Globus pallidus (tissue), 1 donor: ENCODE measurements at regions not wholly inside any gene's neighbourhood (a gene's known extent, or its start where the extent isn't known, plus 50 kb on each side); places are given as distances from the start of the nearest gene placed in this dataset.
A peak's percentile ranks its signal among the peaks of the same experiment; 100 is the strongest.

Experiments
- DNase-seq: peaks from one replicate; pipeline ENCODE4 v3.0.0-alpha.2; 2015; ENCODE audit warnings: low spot score

DNA sequence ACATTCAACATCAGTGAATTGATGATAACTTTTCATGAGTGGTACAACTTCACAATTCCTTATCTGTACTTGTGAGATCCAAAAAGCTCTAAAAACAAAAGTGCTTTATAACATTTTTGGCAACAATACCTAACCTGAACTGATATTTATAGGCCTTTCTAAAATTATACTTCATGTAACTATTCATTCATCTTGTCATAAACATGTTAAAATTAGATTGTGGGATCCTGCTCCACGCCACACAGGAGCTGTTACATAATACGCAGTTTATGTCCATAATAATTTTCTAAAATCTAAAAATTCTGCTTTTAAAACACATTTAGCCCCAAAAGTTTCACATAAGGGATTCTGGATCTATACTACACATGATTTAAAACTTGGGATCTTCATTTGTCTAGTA is 908.5 kb upstream of the CHAC2 start:
- DNase-seq: no peak

DNA sequence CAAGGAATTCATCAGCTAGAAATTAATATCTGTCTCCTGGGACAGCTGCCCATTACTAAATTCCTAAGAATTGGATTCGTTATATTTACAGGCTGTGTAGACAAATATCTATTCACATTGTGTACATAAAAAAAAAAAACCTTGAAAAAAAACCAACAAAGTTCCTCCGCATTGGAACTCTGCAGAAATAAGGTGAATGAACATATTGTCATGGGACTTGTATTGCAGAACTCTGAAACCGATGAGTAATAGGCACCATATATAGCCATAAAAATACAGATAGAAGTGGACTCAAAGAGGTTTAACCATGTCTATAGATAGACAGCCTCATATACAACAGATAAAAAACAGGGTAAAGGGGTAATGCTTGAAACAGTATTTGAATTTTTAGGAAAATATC is 909.9 kb upstream of the CHAC2 start:
- no peak for DNase-seq

DNA sequence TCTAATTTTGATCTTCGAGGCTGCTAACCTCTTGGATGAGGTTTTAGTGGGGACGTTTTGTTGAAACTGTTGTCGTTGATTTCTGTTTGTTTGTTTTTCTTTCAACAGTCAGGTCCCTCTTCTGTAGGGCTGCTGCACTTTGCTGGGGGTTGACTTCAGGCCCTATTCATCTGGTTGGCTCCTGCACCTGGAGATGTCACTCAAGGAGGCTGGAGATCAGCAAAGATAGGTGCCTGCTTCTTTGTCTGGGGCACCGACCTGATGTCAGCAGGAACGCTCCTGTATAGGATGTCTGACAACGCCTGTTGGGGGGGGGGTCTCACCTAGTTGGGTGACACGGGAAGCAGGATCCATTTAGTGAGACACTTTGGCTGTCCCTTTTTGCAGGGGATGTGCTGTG is 915.6 kb upstream of the CHAC2 start:
- DNase-seq: no peak

DNA sequence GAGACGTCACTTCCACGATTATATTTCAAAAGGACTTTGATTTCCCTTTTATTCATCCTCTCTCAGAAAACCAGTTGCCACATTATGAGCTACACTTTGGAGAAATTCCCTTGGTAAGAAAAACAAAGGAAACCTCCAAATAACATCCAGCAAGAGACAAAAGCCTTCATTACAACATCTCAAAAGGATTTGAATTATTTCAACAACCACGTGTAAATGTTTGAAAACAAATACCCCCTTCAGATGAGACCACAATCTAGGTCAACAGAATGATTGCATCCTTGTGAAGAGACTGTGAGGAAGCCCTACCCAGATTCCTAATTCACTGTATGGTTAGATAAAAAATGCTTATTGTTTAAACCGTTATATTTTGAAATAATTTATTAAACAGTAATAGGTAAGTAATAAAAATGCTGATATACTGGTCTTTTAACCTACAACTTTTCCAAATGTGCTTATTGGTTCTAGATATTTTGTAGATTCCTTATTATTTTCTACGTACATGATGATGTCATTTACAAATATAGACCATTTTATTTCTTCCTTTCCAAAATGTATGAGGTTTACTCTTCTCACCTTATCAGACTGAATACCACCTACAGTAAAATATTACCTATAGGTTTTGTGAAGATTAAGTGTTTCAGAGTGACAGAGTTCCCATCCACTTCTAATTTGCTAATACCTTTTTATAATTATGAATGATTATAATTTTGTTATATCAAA is 922.7 kb upstream of the CHAC2 start:
- no peak for DNase-seq

DNA sequence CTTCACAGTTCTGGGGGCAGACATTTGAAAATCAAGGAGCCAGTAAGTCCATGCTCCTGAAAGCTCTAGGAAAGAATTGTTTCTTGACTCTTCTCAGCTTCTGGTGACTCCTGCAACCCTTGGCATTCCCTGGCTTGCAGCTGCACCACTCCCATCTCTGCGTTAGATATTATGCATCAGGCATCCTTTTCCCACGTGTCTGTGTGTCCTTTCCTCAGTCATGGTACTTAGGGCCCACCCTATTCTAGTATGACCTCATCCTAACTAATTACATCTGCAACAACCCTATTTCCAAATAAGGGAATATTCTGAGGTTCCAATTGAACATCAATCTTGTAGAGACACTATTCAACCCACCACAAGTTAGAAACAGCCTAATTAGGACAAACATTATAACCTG is 931.7 kb upstream of the CHAC2 start:
- DNase-seq: no peak

DNA sequence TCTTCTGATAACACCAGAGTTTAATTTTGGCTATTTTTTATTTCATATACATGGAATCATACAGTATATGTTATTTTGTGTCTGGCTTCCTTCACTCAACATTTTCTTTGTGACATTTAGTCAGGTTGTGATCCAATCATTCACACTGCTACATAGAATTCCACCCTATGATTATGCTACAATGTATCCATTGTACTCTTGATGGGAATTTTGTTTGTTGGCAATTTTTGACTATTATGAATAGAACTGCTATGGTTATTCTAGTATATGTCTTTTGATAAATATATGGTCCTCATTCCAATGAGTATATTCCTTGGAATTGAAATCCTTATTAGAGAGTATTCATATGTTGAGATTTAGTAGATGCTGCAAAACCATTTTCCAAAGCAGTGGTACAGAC is 936.4 kb upstream of the CHAC2 start:
- no peak for DNase-seq

DNA sequence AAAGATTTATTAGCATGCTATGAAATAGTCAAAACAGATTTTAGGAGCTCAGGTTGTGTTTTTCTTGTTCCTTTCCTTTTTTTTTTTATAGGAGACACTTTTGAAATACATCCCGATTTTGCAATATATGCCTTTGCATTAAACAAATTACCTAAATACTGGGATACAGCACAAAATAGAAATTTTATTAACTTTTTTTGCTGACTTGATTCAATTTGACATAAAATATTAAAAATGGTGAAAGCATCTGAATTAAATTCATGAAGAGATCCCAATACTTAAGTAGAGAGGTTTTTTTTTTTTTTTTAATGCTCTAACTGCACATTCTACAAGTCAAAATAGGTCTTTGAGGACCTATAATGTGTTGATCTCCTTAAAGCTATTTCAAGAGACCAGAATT is 939.5 kb upstream of the CHAC2 start:
- DNase-seq: no peak

DNA sequence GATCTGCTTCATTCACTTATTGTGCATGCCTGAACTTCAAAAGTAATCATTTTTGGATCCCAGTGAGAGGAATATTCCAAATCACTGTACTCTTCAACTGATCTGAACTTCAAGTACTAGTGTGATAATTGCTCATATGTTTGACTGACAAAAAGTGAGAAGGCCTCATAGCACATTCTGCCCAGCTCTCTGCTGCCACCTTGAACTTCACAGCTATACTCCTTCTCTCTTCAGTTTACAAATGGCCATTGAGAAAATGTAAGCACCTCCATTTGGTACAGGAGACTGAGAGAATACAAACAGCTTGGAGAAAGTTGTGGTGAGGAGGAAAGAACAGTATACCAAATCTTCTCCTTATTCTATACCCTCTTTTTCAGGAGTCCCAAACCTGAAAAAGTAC is 946.0 kb upstream of the CHAC2 start:
- DNase-seq: no peak

DNA sequence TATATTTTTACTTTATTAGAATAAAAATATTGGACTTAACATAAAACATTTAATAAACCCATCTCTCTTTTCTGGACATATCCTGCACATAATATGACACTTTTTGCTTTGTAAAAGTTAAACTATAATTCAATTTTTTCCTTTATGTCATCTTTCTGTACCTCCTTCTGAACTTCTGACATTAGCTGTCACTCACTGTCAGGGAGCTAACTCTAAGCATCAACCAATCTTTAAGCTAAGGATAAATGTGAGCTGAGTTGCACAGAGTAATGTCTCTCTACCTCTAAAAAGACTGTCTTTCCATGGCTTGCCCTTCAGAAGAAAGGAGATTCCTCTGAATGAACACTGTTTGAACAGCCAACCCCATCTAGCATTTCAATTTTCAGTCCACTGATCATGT is 948.6 kb upstream of the CHAC2 start:
- DNase-seq: no peak

DNA sequence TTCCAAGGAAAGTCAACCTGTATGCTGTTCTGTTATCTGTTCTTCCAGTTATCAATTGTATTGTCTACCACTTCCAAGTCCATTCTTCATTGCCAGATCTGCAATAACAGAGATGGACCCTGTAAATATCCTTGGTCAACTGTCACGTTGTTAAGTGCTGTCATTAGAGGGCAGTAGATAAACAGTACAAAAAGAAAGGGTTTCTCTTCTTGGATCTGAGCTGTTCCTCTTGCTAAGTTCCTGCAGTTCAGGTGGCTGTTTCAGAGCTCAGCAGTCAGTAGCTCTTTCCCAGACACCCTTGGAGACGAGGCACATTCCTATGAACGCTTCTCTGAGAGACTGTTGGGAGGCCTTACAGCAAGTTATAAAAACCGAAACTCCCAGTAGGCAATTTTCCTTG is 957.1 kb upstream of the CHAC2 start:
- peak; percentile 8 for DNase-seq

DNA sequence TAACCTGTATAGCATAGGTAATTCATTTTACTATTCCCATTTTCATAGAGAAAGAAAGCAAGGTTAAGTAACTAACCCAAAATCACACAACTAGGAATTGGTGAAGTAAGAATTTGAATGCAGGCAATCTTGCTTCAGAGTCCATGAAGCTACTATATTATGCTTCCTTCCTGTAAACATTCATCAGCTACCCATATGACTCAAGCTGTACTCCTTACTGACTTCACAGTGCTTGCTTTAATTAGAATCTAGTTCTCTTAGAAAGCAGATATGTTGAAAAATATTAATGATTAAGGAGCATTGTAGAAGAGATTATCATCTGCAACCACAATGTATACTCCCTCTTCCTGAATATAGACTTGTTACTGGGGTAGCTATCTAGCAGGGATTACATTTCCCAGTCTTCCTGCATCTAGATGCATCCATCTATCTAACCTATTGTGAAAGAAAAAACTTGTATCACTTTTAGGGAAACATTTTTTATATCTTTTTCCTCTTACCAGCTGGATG is 961.6 kb upstream of the CHAC2 start:
- DNase-seq: no peak

DNA sequence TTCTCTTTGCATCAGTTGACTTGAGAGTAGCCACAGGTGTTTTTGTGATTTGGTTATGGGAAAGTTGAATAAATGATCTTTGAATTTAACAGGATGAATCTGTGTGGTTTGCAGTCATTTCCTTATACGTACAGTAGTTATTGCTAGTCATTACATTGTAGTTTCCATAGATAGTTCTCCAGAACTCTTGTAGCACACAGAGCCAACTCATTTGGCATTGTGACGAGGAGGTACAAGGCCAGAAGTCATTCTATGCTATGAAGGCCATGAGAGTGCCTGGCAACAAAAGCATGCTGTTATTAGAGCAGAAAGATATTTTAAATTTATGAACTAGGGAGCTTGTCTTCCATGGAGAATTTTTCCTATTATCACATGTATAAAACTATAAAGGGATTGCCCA is 973.0 kb upstream of the CHAC2 start:
- DNase-seq: no peak

DNA sequence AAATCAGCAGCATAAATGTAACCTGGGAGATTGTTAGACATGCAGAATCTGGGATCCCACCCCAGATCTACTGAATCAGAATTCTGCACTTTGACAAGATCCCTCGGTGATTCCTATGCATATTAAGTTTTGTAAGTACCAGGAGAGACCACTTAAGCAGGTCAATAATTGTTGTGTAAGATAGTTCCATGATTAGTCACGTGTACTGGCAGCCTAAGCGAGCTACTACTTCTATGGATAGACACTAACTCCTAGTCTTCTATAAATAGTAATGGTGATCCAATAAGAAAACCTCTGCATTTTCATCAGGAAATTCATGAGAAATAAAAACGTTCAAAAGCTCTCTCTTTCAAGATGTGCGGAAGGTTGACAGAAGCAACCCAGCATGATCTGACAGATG is 988.2 kb upstream of the CHAC2 start:
- DNase-seq: no peak

DNA sequence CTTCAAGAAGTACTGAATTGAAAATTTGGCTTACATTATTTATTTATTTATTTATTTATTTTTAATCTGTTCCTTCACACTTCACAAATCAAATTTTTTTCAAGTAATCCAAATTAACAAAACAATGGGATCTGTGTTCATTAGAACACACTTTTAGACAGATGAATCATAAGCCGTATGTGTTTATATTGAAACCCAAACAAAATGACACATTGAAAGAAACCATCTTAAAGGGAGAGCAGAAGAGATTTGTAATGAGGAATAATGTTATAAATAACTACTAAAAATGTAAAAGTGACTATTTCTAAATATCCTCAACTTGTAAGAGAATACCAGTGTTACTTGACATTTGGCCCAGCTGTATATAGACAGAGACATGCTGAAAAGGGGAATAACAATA is 991.0 kb upstream of the CHAC2 start:
- no peak for DNase-seq

DNA sequence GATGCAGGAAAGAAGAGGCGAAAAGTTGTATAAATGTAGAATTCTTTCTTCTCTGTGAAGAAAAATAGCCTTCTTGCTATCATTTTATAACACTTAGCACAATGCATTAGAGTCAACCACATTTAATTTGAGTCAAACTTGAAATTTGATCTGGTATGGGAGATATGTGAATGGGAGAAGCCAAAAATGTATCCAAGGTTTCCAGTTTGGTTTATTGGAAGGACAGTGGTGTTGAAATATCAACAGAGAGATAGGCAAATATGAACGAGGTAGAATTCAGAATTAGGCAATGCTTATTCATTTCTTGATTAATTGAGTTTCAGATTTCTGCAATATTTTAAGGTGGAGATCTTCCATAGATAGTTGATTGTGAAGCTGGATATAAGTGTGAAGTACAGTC is 991.9 kb upstream of the CHAC2 start:
- DNase-seq: no peak

DNA sequence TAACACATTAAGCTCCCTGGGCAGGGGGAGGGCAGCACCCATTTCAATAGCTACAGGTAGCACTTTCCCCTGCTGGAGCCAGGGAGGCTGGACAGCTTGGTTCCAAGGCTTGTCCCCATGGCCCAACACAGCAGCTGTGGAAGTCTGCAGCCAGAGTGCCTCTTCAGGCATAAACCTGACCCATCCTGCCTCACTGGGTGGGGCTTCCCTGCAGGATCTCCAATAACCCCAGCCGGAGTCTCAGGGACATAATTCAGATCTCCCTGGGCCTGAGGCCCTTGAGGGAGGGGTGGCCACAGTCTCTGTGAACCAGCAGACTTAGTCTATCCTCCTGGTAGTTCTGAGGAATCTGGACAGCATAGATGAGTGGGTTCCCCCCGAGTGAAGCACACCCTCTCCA is 1001.9 kb upstream of the CHAC2 start:
- DNase-seq: no peak

DNA sequence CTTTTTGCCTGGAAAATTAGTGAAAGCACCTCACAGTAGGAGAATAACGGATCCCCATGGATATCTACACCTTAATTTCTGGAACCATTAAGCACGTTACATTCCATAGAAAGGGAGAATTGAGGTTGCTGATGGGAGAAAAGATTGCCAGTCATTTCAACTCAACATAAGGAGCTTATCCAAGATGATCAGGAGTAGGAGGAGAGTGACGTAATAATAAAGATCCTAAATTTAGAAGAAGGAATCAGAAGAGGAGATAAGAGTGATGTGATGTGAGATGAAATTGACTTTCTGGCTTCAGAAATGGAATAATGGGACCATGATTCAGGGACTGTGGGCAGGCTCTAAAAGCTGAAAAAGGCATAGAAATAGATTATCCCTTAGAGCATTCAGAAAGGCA is 1017.8 kb upstream of the CHAC2 start:
- no peak for DNase-seq

DNA sequence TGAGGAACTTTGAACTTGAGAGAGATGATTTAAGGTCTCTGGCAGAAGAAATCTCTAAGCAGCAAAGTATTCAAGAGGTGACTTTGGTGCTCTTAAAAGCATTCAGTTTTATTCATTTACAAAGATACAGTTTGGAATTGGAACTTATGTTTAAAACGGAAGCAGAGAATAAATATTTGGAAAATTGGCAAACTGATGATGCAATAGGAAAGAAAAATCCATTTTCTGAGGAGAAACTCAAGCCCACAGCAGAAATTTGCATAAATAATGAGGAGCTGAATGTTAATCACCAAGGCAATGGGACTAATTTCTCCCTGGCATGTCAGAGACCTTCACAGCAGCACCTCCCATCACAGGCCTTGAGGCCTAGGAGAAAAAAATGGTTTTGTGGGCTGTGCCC is 1022.5 kb upstream of the CHAC2 start:
- no peak for DNase-seq

DNA sequence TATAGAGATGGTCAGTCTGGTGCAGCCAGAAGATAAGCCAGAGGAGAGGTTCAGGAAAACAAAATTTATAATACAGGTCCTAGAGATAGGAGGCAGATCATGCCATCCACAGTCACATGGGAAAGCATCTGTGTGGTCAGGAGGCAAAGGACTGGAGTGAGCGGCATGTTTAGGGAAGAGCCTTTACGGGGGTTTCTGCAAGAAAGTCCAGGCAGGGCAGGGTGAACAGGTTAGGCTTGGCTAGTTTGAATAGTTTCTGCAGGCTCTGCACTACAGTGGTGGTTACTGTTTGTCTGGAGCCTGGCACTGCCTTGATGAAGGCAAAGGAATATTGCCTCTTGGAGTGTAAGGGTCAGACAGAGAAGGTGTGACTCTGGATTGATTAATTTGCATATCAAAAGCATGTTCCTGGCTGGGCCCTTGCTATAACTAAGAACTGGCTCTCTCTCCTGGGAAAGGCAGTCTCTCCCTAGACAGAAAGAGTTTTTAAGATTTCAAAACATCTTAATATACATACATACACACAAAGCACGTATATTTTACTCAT is 1034.7 kb upstream of the CHAC2 start:
- no peak for DNase-seq

DNA sequence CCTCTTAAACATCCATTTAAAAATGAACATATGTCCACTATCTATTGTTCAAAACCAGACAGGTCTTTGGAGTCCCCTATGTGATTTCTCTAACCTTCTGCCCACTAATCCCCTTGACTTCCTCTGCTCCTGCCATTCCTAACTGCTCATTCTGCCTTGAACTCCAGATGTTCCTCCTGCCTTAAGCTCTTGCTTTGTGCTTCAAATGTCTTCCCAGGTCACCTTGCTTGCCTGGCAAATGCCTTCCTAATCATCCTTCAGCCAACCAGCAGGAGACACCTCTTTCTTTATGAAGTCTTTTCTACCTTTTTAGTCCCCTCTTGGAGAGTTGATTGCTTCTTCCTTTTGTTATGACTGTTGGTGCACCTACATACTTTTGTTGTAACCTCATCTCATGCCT is 1043.0 kb upstream of the CHAC2 start:
- DNase-seq: no peak

DNA sequence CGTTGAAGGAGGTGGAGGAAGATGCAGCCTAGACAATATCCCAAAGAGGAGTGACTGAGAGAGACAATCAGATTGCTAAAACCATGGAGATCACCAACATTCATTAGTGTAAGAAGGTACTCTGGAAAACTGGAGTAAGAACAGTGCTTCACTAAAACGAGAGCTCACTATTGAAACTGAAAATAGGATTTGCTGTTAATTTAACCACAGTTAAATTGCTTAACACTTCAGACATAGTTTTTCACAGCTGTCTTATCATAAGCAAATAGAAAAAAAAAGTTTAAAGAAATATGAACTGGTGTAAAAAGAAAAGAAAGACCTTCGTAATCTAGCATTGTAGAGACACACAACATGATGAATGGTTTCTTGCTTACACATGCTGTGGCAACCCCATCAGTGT is 1049.8 kb upstream of the CHAC2 start:
- DNase-seq: no peak

DNA sequence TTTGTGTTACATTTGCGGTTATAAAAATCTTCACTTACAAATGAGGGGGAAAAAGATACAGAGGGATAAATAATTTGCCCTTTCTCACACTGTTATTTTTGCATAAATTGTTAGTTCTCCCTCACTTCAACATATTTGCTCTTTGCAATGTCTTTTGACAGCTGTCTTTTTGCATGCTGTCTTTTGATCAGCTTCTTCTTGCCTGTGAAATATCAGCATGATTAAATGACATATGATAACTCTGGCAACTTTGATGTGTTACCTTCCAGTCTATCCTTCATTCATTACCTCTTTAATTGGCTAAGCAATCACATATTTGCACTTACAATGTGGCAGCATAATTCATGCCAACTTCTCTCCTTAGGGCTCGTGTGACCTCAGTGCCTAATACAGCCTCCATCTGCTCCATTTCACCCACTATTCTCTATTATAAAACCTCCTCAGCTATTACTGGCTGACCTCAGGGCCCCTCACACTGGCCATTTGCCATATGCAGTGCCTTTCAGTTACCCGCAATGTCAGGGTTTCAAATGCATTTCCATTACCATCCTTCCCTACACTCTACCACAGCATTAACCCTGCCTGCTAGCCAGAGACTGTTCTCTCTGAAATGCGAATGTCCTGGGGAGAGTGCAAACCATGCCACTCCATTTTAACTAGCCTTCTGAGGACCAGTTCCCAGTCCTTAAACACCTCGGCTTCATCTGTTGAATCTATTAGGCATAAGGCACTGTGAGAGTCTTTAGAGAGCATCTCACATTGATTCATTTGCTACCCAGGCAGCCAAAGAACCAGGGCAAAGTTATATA is 1056.6 kb upstream of the CHAC2 start:
- no peak for DNase-seq

DNA sequence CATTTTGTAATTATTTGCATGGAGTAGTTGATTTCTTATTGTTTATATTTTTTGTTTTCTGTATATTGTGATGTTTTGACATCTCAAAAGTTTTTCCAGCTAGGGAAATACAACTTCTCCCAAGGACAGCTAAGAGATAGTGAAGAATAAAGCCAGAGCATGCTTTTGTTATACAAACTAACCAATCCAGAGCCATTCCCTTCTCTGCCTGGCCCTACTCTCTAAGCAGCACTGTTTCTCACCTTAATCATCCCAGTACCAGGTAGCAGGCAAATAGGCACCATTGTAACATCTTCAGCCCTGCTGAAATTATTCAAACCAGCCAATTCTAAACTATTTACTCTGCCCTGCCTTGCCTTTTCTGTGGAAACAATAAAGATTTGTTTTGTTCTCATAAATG is 1063.4 kb upstream of the CHAC2 start:
- DNase-seq: no peak
